ENCODE measurements at regions not wholly inside any gene's neighbourhood (a gene's known extent, or its start where the extent isn't known, plus 50 kb on each side); places are given as distances from the start of the nearest gene placed in this dataset.

- TF ChIP-seq, protein P1, sequence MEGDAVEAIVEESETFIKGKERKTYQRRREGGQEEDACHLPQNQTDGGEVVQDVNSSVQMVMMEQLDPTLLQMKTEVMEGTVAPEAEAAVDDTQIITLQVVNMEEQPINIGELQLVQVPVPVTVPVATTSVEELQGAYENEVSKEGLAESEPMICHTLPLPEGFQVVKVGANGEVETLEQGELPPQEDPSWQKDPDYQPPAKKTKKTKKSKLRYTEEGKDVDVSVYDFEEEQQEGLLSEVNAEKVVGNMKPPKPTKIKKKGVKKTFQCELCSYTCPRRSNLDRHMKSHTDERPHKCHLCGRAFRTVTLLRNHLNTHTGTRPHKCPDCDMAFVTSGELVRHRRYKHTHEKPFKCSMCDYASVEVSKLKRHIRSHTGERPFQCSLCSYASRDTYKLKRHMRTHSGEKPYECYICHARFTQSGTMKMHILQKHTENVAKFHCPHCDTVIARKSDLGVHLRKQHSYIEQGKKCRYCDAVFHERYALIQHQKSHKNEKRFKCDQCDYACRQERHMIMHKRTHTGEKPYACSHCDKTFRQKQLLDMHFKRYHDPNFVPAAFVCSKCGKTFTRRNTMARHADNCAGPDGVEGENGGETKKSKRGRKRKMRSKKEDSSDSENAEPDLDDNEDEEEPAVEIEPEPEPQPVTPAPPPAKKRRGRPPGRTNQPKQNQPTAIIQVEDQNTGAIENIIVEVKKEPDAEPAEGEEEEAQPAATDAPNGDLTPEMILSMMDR (conservative IDR thresholded peaks at IDR 0.05 in 1 of 2, IDR thresholded peaks at IDR 0.05 in 1 of 2; ENCODE audit: low read depth in 1 of 2, low read length in 2 of 2), result no peak
- no peak for TF ChIP-seq EZH2 (IDR thresholded peaks at IDR 0.05; ENCODE audit: low read length, missing control alignments)
These were observed 184.7 kb downstream of the TBX5 start for GRCh38 chr12:114221136-114221833.
